NCI-H774 (cell line): ENCODE measurements at regions not wholly inside any gene's neighbourhood (a gene's known extent, or its start where the extent isn't known, plus 50 kb on each side); places are given as distances from the start of the nearest gene placed in this dataset.
"Not testable (repeated sequence)": the region's sequence is repeated elsewhere in the genome, so short reads cannot be mapped to it uniquely, and the experiment has no call there.

ENCODE experiments used
- DNase-seq: peaks from one replicate; lab custom pipeline; 2025; lab: John Stamatoyannopoulos, UW

DNA sequence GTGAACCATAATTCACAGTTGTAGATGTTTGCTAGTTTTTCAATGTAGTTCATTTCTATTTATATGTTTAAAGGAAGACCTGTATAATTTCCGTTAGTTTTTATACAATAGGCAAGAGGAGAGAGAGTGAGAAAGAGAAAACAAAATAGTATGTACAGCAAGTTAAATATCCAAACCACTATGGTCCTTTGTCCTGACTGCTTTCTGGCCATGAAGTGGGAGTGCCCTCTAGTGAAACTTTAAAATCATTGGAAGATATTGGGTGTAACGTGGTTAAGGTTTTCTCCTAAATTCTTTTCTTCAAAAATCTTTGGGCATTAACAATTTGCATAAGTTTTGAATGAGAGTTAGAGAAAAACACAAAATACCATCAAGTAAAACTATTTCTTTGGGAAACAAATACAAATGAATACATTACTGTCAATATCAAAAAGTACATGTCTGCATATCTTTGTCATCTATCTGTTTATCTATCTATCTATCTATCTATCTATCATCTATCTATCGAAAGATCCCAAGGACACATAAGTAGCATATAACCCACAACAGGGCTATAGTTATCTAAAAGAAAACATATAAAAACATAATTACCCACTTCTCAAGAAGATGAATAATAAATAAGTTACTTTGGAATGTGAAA is 534.6 kb upstream of the ATP11B start:
- DNase-seq = peak; percentile 83

DNA sequence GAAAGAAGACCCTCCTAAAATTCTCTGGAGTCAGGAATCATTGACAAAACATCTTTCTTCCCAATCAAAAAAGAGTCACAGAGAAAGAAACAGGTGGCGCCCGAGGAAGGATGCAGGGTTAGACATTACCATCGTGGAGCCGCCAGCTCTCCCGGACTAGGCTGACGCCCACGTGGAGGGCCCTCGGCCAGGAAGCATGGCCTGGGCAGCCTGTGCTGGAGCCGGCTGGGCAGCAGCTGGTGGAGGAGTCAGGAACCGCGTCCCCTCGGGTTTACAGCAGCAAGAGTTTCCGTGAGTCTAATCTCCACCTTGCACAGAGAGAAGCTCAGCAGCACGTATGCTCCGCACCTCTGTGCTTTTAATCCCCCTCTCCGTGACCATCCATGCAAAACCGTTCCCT is 533.7 kb upstream of the ATP11B start:
- peak; percentile 32 for DNase-seq

DNA sequence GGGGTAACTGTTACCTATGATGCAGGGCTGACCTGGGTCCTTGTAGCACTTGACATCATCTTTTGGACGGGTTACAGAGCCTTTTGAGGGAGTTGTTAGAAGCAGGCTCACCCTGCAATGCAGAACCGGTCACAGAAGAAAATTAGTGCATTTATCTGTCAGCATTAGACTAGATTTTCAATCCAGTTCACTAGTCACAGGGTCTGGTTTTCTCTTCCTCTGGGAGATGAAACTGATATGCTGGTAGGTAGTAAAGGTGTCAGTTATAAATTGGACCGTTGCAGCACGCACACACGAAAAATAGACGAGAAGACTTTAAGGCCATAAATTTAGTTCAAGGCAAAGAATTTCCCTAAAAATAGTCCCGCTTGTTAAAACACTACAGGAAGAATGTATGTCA is 532.3 kb upstream of the ATP11B start:
- DNase-seq = no peak

DNA sequence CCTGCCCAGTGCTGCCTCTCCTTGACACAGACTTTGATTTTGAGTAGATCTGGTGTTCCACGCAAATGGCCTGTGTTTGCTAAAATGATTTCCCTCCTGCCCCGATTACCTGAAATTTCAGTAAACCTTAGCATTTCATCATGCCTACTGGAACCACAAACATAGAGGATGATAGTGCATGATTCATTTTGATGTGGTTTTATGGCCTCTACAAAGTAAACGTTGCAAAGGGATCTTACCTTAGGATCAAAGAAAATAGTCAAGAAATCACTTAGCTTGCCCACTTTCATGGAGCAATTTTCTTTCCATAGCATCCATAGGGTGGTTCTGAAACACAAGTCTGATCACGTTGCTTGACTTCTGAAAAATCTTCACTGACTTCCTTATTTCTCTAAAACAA is 524.6 kb upstream of the ATP11B start:
- no peak for DNase-seq

DNA sequence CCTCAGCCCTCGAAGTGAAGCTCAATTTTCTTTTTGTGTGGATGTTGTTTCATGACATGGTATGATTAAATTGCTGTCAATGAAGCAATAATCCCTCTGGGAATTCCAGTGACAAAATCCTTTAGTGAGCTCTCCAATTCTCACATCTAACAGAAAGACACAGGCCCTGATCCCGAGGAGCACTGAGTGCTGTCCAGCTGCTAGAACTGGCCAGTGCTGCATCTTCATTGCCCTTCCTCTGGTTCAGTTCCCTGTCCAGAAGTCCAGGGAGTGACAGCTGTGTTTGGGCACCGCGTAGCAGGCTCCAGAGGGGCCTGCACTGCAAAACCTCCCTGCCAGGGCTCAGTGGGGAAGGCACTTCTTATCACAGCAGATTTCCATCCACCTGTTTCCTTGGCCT is 516.8 kb upstream of the ATP11B start:
- DNase-seq = no peak

DNA sequence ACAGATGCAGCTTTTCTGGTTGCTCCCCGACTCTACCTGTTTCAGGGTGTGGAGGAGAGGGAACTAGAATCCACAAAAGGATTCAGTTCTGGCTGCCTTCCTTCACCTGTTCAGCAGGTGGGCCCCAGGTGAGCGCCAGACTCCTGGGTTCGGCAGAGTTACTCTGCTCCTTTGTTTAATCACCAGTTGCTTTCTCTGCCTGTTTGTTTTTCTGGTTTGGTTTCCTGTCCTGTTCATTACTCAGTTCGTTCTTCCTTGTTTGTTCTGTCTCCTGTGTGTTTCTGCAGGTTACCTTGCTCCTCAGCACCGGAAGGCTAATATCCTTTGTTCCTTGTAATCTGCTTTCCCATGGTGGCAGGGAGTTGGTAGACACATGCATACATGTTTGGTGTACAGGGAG is 508.5 kb upstream of the ATP11B start:
- DNase-seq = peak; percentile 96

DNA sequence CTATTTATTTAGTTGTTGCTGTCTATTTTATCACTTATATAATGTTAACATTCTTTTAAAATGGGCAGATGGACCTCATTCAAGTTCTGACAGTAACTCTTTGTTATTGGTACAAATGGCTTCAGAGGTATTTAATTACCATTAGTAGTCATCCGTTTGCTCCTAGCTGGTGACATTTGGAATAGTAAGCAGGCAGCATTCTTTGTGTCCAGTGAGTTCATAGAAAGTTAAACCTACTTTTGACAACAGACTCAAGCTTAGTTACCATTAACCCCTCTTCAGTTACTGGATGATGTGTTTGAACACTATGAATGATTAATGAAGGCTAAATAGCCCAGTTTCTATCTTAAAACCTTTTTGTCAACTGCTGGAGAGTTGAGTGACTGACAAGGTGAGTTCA is 500.7 kb upstream of the ATP11B start:
- DNase-seq = no peak

DNA sequence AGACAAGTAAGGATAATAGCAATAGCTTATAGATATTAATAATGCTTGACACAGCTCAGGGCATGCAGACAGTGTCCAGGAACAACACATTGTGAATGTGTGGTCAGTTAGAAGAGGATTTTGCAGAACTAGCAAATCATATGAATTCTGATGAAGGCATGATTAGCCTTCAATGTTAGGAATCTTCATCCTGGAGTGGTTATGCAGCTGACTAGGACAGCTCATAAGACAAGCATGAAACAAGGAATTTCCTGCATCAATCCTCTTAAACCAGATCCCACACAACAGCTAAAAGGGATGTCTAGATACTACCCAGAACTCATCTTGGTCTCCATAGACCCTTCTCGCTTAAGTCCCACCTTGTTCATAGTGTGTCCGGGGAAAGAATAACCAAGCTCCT is 499.0 kb upstream of the ATP11B start:
- DNase-seq = no peak

DNA sequence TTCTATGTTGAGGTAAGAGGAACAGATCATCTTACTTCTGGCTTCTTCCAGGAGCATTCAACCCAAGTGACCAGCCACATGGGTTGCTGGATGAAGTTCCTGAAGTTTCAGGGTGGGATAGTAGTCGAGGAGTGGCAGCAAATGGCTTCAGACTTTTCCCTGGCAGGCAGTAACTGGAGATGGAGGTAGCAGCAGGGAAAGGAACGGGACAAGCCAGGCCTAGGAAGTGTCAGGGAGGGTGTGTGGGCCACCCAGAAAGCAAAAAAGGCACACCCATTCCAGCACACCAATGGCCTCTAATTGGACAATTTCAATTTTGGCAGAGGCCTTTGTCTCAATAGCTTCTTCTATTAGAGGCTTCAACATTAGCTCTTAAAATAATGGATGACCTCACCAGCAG is 498.6 kb upstream of the ATP11B start:
- DNase-seq = no peak

DNA sequence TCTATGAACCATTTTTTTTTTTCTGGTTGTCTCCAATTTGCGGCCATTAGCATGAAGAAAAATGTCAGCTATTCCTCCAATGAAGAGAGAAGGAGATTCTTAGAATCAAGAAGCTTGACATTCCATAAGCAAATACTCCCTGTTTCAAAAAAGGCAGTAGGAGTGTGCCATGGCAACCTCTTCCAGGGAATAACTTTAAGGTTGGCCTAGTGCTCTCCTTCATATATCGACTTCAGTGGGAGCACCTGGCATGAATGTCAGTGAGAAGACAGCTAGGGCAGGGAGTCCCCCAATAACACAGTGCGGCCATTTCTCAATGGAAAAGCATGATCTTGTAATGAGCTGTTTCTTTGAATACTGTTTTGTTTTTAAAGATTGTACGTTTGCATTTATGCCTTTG is 493.0 kb upstream of the ATP11B start:
- no peak for DNase-seq

DNA sequence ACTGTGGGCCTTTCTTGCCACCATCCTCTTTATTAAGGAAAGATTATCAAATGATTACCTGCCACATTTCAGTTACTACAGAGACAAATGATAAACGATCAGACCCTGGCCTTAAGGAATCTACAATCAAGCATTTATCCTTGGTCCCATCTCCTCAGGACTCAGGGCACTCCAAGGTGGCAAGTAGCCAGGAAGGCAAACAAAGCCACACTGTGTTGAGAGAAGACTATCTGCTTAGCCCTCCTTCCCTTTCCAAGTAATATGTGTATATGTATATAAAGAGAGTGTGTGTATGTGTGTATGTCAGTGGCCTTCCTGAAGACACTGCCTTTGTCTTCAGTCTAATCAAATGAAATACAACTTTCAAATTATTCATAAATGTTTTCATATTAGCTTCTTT is 490.1 kb upstream of the ATP11B start:
- peak; percentile 27 for DNase-seq

DNA sequence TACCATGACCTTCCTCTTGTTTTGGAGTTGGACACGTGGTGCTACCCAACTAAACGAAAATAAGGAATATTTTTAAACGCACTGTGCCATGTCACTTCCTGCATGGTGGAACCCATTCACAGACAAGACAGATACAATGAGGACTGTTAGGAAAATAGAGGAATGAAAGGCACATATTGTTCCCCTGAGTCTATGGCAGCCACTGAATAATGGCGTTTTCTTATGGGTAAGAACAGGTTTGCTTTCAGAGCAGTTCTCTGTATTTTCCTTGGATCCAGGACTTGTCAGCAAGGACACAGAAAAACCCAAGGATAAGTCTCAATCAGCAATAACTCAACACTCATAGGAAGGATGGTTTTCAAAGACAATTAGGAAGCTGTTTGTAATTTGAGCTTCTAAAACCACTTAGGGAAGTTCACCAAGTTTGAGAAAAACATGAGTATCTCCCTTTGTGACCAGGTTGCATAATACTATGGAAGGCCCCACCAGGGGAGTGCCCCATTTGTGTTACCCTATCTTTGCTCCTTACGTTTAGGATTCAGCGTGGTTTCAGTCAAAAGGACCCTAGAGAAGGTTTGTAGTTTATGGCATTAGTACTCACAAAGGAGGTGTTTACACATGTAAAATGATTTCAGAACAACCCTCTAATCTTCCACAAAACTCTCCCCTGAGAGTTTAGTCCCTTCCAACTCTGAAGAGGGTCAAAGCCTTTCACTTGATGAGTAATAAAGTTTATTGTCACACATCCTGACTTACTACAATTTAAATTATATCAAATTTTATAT is 487.2 kb upstream of the ATP11B start:
- DNase-seq = no peak

DNA sequence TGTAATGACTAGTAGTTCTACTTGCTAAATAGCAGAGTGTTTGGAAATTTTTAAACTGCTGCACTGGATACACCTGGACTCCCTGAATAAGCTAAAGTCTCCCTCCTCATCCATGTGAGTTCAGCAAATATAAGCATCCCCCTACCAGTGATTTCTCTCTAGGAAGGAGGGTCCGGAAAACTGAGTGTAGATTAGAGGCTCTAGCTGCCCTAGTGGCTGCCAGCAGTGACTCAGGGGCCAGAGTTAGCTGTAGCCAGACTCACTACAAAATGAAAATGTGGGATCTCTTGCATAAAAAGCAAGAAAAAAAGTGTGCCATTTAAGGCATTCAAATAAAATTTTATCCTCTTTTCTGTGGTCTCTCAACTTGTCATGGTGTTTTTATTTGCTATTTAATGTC is 485.0 kb upstream of the ATP11B start:
- no peak for DNase-seq

DNA sequence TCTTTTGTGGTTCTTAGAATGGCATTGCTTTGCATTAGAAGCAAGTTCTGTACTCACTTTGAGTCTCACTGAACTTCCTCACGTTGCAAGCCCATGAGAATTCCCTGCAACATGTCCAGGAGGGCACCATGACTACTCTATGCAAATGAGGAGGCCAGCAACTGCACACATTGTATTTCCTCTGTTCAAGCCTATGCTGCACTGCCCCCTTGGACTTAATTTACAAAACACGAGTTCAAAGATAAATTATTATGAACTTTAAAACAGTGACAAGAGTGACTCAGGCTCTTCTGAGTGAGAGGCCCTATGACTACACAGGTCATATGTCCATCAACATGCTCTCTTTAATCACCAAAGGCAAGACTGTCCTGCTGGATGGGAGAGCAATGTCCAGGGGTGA is 484.2 kb upstream of the ATP11B start:
- DNase-seq = peak; percentile 31

DNA sequence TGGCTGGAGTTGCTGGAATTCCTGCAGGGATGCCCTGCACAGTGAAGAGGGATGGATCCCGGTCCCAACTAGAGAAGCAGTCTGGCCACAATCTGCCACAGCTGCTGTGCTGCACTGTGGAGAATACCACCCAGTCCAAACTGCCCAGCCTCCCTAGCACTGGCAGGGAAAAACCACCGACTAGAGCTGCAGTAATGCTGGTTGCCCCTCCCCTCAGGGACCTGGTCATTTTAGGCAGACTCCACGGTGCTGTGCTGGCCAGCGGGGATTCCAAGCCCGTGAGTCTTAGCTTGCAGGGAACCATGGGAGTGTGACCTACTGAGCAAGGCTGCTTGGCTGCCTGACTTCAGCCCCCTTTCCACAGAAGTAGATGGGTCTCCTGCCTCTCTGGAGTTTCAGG is 478.0 kb upstream of the ATP11B start:
- DNase-seq = no peak

DNA sequence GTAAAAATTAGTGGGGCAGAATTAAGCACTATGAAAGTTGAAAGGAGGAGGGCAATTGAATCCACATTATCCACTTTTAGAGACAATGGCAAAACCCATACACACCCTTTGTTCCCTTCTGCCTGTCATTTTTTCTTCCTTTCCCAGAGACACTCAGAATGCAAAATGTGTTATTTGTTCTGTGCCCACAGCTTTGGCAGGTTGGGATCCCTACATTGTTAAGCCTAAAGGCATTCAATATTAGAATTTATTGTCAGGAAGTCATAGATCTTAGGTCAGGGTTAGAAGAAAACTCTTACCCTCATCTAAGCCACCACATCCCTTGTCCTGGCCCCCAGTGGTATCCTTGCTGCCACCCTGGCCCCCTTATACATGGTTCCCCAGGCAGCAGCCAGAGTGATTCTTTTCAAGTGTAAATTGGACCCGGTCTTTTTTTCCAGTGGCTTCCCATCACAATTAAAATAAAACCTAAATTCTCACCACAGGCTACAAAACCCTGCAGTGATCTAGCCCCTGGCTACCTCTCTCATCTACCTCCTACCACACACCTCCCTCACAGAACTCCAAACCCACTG is 470.1 kb upstream of the ATP11B start:
- DNase-seq = no peak

DNA sequence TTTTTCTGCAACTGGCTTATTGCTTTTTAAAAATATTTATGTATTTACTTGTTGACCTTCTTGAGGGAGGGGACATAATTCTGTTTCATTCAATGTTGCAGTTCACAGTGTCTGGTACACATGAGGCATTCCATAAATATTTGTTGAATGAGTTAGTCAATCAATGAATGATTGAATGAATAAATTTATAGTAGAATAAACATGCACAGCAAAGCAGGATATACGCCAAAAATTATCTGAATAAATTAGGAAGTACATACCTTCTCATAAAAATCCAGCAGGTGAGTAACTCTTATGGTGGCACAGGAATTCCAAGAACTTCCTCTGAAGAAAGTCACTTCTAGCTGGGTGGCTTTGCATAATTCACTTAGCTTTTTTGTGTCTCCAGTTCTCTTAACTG is 469.4 kb upstream of the ATP11B start:
- DNase-seq = no peak

DNA sequence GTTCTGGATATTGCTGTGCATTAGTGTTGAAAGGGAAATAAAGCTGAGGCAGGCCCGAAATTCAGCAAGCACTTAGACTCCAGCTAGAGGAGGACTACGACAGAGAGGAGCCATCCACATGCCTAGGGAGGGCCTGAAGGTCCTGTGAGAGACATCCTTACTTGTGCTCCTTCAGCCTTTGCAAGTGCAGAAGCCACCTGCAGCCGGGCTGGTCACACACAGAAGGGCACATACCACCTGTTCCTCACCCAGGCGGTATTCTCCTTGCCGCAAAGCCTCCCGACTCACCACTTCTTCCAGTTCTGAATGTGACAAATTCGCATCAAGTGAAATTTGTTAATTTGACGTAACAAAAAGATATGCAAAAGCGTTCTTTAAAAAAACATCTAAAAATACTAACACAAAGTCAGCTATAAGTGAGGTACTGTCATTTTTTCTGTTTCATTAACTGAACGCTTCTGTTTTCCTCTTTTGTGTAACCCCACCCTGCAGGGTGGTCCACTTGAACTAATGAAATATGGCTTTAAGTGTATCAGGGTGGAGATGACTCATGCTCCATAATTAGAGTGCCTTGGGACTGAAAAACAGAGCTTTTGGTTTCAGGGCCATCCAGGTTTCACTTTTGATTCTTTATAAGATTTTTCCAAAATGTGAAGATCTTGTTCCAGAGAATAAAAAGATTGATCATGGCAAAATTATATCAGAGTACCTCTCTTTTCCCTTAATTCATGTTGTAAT is 467.9 kb upstream of the ATP11B start:
- no peak for DNase-seq

DNA sequence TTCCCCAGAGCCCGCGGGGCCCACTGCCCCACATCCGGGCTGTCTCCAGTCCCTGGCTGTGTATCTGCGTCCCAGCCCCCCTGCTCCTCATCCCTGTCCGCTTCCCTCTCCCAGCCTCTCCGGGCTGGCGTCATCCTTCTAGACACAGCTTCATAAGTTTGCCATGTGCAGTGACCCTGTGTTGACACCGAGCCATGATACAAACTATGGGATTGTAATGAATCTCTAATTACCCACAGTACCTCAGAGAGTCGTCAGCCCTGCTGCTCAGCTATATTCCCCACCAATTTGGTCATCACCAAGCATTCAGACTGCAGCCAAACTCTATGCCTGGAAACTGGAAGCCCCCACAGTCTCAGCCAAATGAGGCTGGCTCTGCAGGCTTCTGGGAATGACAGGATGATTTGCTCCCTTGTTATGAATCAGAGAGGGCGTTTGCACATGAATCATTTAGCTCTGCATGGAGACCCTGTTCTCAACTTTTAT is 466.1 kb upstream of the ATP11B start:
- no peak for DNase-seq

DNA sequence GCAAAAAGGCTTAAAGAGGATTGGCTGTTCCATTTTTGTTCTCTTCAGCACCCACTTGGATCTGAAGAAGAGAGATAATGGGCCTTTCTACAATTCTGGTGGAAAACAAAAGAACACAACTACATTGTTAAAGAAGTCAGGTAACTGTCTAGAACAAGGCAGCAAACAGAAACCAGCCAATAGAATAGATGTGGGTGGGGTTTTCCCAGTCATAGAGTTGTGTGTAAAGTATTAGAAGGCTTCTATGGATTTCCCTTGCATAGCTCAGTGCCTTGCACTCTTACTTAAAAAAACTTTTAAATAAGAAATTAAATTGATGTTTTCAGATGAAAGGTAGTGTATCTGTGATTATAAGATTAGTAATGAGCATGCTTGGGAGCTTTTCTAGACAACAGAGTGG is 462.7 kb upstream of the ATP11B start:
- no peak for DNase-seq

DNA sequence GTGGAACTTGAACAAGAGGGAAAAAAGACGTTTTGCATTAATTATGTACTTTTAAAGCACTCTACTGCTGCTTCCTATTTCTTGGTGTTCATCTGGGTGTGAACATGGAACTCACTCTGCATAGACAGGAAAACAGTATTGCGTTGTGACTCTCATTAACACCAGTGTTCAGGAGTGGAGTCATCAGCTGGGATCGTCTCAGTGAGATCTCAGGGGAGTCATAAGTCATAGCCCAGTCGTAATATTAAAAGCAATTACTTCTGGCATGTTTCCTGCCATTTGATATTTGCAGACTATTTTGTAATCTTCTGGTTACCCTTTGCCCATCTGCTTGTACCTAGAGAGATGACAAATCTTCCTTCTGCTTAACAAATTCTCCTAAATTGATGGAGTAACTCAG is 462.0 kb upstream of the ATP11B start:
- DNase-seq = no peak

DNA sequence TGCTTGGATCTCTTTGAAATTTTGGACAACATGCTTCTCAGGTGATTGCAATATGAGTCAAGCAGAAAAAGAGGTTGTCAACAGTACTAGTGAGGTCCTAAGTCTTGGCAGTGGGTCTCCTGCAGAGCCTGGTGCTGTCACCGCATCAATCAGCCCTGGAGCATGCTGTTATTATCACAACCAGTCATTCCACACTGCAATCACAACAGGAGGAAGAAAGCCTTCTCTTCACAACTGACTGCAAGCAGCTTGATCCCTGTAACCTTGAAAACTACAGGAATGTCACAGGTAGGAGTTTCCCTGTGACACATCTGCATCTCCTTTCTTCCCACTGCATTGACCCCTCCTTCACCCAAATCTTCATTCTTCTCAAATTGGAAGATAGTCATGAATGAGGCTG is 451.1 kb upstream of the ATP11B start:
- DNase-seq = no peak

DNA sequence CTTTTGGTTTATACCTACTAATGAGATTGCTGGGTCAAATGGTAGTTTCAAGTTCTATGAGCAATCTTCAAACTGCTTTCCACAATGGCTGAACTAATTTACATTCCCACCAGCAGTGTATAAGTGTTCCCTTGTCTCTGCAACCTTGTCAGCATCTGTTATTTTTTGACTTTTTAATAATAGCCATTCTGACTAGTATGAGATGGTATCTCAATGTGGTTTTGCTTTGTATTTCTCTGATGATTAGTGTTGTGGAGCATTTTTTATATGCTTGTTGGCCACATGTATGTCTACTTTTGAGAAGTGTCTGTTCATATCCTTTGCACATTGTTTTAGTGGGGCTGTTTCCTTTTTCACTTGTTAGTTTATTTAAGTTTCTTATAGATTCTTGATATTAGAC is 449.3 kb upstream of the ATP11B start:
- not testable (repeated sequence) for DNase-seq
